OCI-LY3 (cell line): ENCODE measurements at regions not wholly inside any gene's neighbourhood (a gene's known extent, or its start where the extent isn't known, plus 50 kb on each side); places are given as distances from the start of the nearest gene placed in this dataset.

Source experiments
- EZH2phosphoT487 ChIP-seq: fragments of 200-600 bp; shearing (Covaris generic); IDR thresholded peaks from 2 replicates; pipeline ENCODE4 v1.6.1; 2018; ENCODE audit warnings: antibody characterized with exemption, mixed run types, low read depth
- TF ChIP-seq, protein P1 (sequence below): fragments of 200-600, 300-600 bp; sonication (generic); IDR thresholded peaks from 2 replicates; pipeline ENCODE4 v1.5.1; 2014; ENCODE audit warnings: antibody characterized with exemption, low read length, low read depth

DNA sequence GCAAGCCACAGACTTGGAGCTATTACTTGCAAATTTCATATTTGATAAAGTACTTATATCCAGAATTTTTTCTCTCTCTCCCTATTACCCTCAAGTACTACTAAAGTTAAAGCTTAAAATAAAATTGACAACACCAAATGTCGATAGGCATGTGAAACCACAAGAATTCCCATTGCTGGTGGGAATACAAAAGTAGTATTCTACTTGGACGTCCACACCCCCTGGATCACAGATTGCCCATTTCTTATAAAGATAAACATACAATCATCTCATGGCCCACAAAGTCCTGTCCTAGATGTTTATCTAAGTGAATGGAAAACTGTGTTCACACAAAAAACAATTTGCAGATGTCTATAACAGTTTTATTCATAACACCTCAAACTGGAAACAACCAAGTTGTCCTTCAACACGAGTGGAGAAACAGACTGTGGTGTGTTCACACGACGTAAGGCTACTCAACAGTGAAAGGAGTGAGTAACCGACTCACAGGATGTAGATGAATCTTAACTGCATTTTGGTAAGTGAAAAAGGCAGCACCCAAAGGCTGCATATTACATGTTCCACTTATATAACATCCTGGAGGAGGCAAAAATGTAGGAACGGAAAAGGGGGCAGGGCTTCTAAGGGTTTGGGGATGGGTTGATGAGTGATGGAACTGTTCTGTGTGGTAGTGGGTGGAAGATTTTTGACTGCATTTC lies 297.4 kb downstream of the THBS2 start:
- TF ChIP-seq, protein P1, sequence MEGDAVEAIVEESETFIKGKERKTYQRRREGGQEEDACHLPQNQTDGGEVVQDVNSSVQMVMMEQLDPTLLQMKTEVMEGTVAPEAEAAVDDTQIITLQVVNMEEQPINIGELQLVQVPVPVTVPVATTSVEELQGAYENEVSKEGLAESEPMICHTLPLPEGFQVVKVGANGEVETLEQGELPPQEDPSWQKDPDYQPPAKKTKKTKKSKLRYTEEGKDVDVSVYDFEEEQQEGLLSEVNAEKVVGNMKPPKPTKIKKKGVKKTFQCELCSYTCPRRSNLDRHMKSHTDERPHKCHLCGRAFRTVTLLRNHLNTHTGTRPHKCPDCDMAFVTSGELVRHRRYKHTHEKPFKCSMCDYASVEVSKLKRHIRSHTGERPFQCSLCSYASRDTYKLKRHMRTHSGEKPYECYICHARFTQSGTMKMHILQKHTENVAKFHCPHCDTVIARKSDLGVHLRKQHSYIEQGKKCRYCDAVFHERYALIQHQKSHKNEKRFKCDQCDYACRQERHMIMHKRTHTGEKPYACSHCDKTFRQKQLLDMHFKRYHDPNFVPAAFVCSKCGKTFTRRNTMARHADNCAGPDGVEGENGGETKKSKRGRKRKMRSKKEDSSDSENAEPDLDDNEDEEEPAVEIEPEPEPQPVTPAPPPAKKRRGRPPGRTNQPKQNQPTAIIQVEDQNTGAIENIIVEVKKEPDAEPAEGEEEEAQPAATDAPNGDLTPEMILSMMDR = no peak
- TF ChIP-seq EZH2phosphoT487 = no peak
